ENCODE measurements at regions not wholly inside any gene's neighbourhood (a gene's known extent, or its start where the extent isn't known, plus 50 kb on each side); places are given as distances from the start of the nearest gene placed in this dataset.

GRCh38 chr12:92650228-92650822, 52.5 kb upstream of the PLEKHG7 start:
- TF ChIP-seq CTCF (IDR thresholded peaks at IDR 0.05 in 2 of 3, conservative IDR thresholded peaks at IDR 0.05 in 1 of 3; ENCODE audit: borderline replicate concordance in 1 of 3, insufficient read depth in 1 of 3, low read depth in 2 of 3, low read length in 2 of 3), result no peak
- TF ChIP-seq CEBPB (IDR thresholded peaks at IDR 0.05; ENCODE audit: low read depth), result no peak
- TF ChIP-seq REST (IDR thresholded peaks at IDR 0.05; ENCODE audit: low read depth), result no peak
- TF ChIP-seq ATF3 (IDR thresholded peaks at IDR 0.05), result no peak
- no peak for TF ChIP-seq POLR2A (IDR thresholded peaks at IDR 0.05; ENCODE audit: borderline replicate concordance, extremely low read depth, insufficient read depth, insufficient read length)

Data from HCT116 (cell line).